HepG2 (cell line): ENCODE measurements at regions not wholly inside any gene's neighbourhood (a gene's known extent, or its start where the extent isn't known, plus 50 kb on each side); places are given as distances from the start of the nearest gene placed in this dataset.

ENCODE experiments used
- ATAC-seq: fragments of 200-7000 bp; cut with Tn5 transposase; 3 replicates; pipeline ENCODE4 v1.9.1; 2020; ENCODE audit warnings: mild to moderate bottlenecking, moderate library complexity
- BruUV-seq: library from RNA; stranded (reverse); fragments of 400-500 nt; replicated peaks from 2 replicates; lab custom pipeline; 2021; lab: Mats Ljungman, UMichigan
- CTCF ChIA-PET: fragments of 300-600 bp; formaldehyde crosslinking; extraction: SDS; loops from one replicate; lab custom pipeline; 2021; ENCODE audit warnings: low total read pairs, inconsistent platforms, low intra/inter-chr PET ratio; lab: Yijun Ruan, JAX
- POLR2A ChIA-PET: fragments of 350-600 bp; sonication (Branson Sonifier 250); formaldehyde crosslinking; loops from one replicate; lab custom pipeline; 2020; ENCODE audit warnings: antibody characterized with exemption, inconsistent platforms; lab: Yijun Ruan, JAX
- DNase-seq: peaks from one replicate; pipeline ENCODE4 v3.0.0-alpha.2; 2015; ENCODE audit warnings: low spot score
- FAIRE-seq: peaks from 3 replicates; lab custom pipeline; 2011; peaks lifted over from hg19 to GRCh38; lab: Jason Lieb, UNC
- H2AFZ ChIP-seq: one replicate; pipeline ENCODE4 v1.6.1; 2011; ENCODE audit warnings: low read length, inconsistent platforms
- H3K27ac ChIP-seq: fragments of 300-600 bp; 3 replicates; pipeline ENCODE4 v1.8.0; 2011; ENCODE audit warnings: mixed run types, mild to moderate bottlenecking, mixed read lengths, low read length, inconsistent platforms; ENCODE audit not compliant: insufficient read depth; ENCODE audit errors: extremely low read length
- H3K27me3 ChIP-seq, 2 experiments: fragments of 200-600 bp in 1 of 2; 2 replicates in 1 of 2; 3 replicates in 1 of 2; pipeline versions ENCODE4 v1.6.0 to v1.8.0; 2011; ENCODE audit warnings: low read length in 2 of 2, mild to moderate bottlenecking in 2 of 2, moderate library complexity in 2 of 2, inconsistent platforms in 1 of 2; ENCODE audit not compliant: insufficient read depth in 2 of 2, control insufficient read depth in 1 of 2
- H3K36me3 ChIP-seq, 2 experiments: fragments of 200-600 bp in 1 of 2; replicated peaks in 1 of 2; 2 replicates in 1 of 2; 3 replicates in 1 of 2; pipeline versions ENCODE4 v1.5.1 to v1.8.0; 2011; ENCODE audit warnings: low read length in 2 of 2, inconsistent platforms in 1 of 2; ENCODE audit not compliant: insufficient read depth in 2 of 2, control insufficient read depth in 1 of 2
- H3K4me1 ChIP-seq: 2 replicates; pipeline ENCODE4 v1.5.1; 2012; ENCODE audit warnings: low read length, inconsistent platforms; ENCODE audit not compliant: insufficient read depth
- H3K4me2 ChIP-seq: 2 replicates; pipeline ENCODE4 v1.6.0; 2011; ENCODE audit warnings: low read depth, low read length, inconsistent platforms
- H3K4me3 ChIP-seq, 3 experiments: fragments of 200-600 bp in 1 of 3; sonication (generic), shearing (Covaris generic) in 1 of 3; replicated peaks in 1 of 3; 2 replicates each; pipeline ENCODE4 v1.5.1; 2011 to 2016; ENCODE audit warnings: low read length in 3 of 3, inconsistent platforms in 2 of 3, low read depth in 2 of 3, mild to moderate bottlenecking in 2 of 3, control low read depth in 1 of 3, mixed read lengths in 1 of 3; ENCODE audit not compliant: insufficient read depth in 1 of 3
- H3K79me2 ChIP-seq: one replicate; pipeline ENCODE4 v1.6.1; 2011; ENCODE audit warnings: low read length, inconsistent platforms; ENCODE audit not compliant: insufficient read depth
- H3K9ac ChIP-seq: 2 replicates; pipeline ENCODE4 v1.6.0; 2011; ENCODE audit warnings: mild to moderate bottlenecking, low read depth, low read length, inconsistent platforms; ENCODE audit not compliant: insufficient read depth
- H3K9me3 ChIP-seq: 2 replicates; pipeline ENCODE4 v1.5.1; 2012; ENCODE audit warnings: mild to moderate bottlenecking, low read length
- H4K20me1 ChIP-seq: 2 replicates; pipeline ENCODE4 v1.6.0; 2011; ENCODE audit warnings: inconsistent platforms, mild to moderate bottlenecking, low read length, moderate library complexity; ENCODE audit not compliant: insufficient read depth
- ATF7-NPFF ChIP-seq: sonication (generic); formaldehyde crosslinking; IDR thresholded peaks from 2 replicates; pipeline ENCODE4 v1.8.1; 2023; ENCODE audit warnings: mild to moderate bottlenecking, low read depth, missing genetic modification reagents, moderate library complexity
- CBFB ChIP-seq: sonication (generic); formaldehyde crosslinking; IDR thresholded peaks from 2 replicates; pipeline ENCODE4 v1.4.0; 2020; ENCODE audit warnings: missing genetic modification reagents
- EHMT2 ChIP-seq: fragments of 200-600 bp; sonication (generic); IDR thresholded peaks from 2 replicates; pipeline ENCODE4 v1.7.0; 2017; ENCODE audit warnings: antibody characterized with exemption, low read depth, low read length, borderline replicate concordance
- HNF4A ChIP-seq: sonication (generic); formaldehyde crosslinking; IDR thresholded peaks from 2 replicates; pipeline ENCODE4 v1.4.0; 2020; ENCODE audit warnings: missing genetic modification reagents
- KDM1A ChIP-seq: IDR thresholded peaks from 2 replicates; pipeline ENCODE4 v1.6.1; 2016; ENCODE audit warnings: missing compliant biosample characterization
- MAFF ChIP-seq: IDR thresholded peaks from 2 replicates; pipeline ENCODE4 v1.6.1; 2011; ENCODE audit warnings: low read depth, low read length, improper control_type of control experiment
- MAFK ChIP-seq, 2 experiments: IDR thresholded peaks in 1 of 2; conservative IDR thresholded peaks in 1 of 2; 2 replicates each; pipeline ENCODE4 v1.6.1; 2011; ENCODE audit warnings: improper control_type of control experiment in 2 of 2, low read length in 2 of 2
- PHF20 ChIP-seq: sonication (generic); formaldehyde crosslinking; IDR thresholded peaks from 2 replicates; pipeline ENCODE4 v1.5.0; 2020; ENCODE audit warnings: mild to moderate bottlenecking, missing genetic modification reagents
- RFX3 ChIP-seq: IDR thresholded peaks from 2 replicates; pipeline ENCODE4 v1.6.1; 2016; ENCODE audit warnings: missing biosample characterization, missing genetic modification reagents
- SAFB2 ChIP-seq: sonication (generic); formaldehyde crosslinking; IDR thresholded peaks from 2 replicates; pipeline ENCODE4 v1.5.1; 2020; ENCODE audit warnings: missing genetic modification reagents, low read depth, mild to moderate bottlenecking, borderline replicate concordance
- ZBTB7B ChIP-seq: sonication (generic); formaldehyde crosslinking; IDR thresholded peaks from 2 replicates; pipeline ENCODE4 v1.4.0; 2020; ENCODE audit warnings: missing genetic modification reagents
- ZNF496 ChIP-seq: sonication (generic); formaldehyde crosslinking; IDR thresholded peaks from 2 replicates; pipeline ENCODE4 v1.8.1; 2023; ENCODE audit warnings: mild to moderate bottlenecking, moderate library complexity, missing genetic modification reagents; ENCODE audit not compliant: insufficient replicate concordance
- ZNF777 ChIP-seq: sonication (generic); formaldehyde crosslinking; IDR thresholded peaks from 2 replicates; pipeline ENCODE4 v1.4.0; 2020; ENCODE audit warnings: missing genetic modification reagents
- WGBS: methylation state at CpG from one replicate; pipeline ENCODE4 v1.1.6; 2017; ENCODE audit warnings: low lambda C conversion rate; 5-methylcytosine and 5-hydroxymethylcytosine counted together
- in situ Hi-C: cut with HindIII; loops from 2 replicates; pipeline ENCODE4 v1.10.0; 2017; ENCODE audit warnings: low pct_unique_long_range_greater_than_20kb; ENCODE audit not compliant: extremely low pct_ligation_motif_present
- intact Hi-C: fragments of 100-400 bp; cut with micrococcal nuclease; formaldehyde crosslinking; loops from one replicate; pipeline ENCODE4 v1.10.0; 2022; ENCODE audit not compliant: unreplicated experiment

DNA sequence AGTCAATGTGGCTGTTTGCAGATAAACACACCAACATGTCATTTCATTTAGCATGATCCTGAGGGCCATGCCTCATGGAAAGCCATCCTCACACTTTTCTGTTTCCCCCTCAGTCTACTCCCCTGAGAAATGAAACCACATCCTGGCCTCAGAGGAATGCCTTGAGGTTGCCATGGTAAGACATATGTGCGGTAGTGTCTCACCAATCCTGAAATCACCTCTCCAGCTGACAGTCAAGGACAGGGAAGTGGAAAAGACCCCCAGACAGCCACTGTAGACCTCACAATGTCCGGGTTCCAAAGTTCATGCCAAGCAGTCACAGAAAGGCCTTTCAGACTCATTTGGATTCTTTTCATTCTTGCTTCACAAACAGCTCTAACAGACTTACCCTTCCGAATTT lies 175.2 kb upstream of the PKDCC start (continued):
- TF ChIP-seq ZBTB7B (CRISPR knock-in tag) (0 out of 2 replicates have a peak, but pooled peaks have one; percentile 53), HNF4A (CRISPR knock-in tag) (peak; percentile 34; the same call in 1 of the 2 replicates), ZNF496 (CRISPR knock-in tag) (no peak), ATF7-NPFF (CRISPR knock-in tag) (no peak), RFX3 (CRISPR knock-in tag) (no peak), EHMT2 (no peak), SAFB2 (CRISPR knock-in tag) (no peak), PHF20 (CRISPR knock-in tag) (no peak), CBFB (CRISPR knock-in tag) (no peak), KDM1A (CRISPR knock-in tag) (no peak)

DNA sequence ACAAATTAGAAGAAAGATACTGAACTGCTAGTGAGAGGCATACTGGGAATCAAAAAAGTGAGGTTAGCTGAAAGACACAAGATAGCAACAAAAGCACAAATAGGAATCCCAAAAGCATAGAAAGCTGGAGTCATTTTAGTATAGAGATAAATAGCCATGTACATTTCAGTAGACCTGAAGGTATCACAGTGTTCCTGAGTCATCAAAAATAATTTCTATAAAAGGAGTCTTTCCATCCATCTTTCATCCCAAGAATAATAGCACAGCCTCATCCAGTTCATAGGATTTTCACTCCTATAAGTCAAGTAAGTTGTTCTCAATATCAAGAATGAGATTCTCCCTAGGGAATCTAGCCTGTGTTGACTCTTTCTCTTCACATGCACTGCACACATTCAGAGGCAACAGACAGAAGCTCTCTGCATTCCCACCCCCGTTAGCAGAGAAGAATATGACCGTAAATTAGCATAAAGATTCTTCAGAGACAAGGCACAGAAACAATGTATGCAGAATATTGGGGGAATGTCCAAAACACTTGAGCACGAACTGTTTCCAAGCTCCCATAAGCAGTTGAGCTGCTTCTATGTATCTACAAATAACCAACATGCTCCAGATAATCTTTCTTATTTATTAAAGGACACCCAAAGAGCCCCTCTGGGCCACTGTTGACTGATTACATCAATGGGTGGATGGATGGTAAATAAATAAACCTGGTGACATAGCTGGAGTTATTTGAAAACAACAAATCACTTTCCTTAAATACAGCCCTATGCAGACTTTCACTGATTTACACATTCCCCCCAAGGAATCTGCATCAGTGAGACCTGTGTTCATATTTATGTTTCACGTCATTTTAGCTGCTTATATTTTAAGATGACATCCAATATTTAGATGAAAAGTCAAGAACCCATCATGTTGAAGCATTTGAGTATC lies 174.5 kb upstream of the PKDCC start:
- intact Hi-C loops (no loop called here), in situ Hi-C loops (loop anchor here (5.0 to 25.0 kb wide), 4 partner anchors 209 to 789 kb away; partner anchors contain the start of gene COX7A2L)
- Histone ChIP-seq H2AFZ (no peak overlapping the region), H3K9me3 (no peaks in the 10 kb centered on the region), H3K4me3 (no peak overlapping the region), H3K79me2 (no peaks in the 10 kb centered on the region), H3K27ac (no peak overlapping the region), H3K4me1 (peaks cover 14% of the 10 kb centered on the region), H3K9ac (no peak overlapping the region), H3K27me3 (peaks cover 2 to 27% of the 10 kb centered on the region in 2 experiments; a peak in 4 of 5 replicates), H3K4me2 (peak overlapping the region; percentile 19; the same call in 1 of the 2 replicates), H3K36me3 (no peaks in the 10 kb centered on the region), H4K20me1 (no peaks in the 10 kb centered on the region)
- FAIRE-seq (peak; percentile 51), DNase-seq (no peak), ATAC-seq (no peak)
- no peak for TF ChIP-seq ZNF777 (CRISPR knock-in tag)
- TF ChIP-seq MAFF: peak; percentile 34; the same call in 1 of the 2 replicates
- TF ChIP-seq MAFK (conservative IDR thresholded peaks at IDR 0.05 in 1 of 2, IDR thresholded peaks at IDR 0.05 in 1 of 2; ENCODE audit: low read length in 2 of 2): peak; percentile 40 to 78; a peak in 2 of 4 replicates
- 33% methylated on average over 4 of the region's 4 CpGs for WGBS
- ChIA-PET CTCF (interaction anchor here (5.5 kb wide), 1 partner anchor 212 kb away, joined by 119 read pairs; no protein-coding TSS in a partner anchor), POLR2A (interaction anchor here (1.1 to 1.2 kb wide), 2 partner anchors 172 to 174 kb away, joined by 4 read pairs; partner anchors contain the start of gene PKDCC)
- no TSS peak for BruUV-seq
